ENCODE measurements at regions not wholly inside any gene's neighbourhood (a gene's known extent, or its start where the extent isn't known, plus 50 kb on each side); places are given as distances from the start of the nearest gene placed in this dataset.

DNA sequence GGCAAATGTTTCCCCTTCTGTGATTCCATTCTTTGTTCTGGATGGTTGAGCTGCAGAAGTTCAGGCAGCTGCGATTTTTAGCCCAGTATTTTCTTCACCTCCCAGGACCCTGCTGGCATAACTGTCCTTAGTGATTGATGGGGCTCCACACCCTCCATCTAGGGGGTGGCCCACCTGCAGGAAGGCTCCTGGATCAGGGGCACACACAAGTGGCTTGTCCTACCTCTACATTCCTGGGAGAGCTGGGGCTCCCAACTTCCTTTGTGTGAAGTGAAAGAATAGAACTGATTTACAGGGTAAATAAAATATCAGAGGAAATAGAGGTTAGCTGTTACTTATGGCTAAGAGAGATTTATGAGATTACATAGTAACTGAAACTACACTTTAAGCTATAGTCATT is 129.5 kb upstream of the MAP3K7 start:
- Mint-ChIP-seq H3K9me3 (ENCODE audit: unreplicated experiment) (peaks cover 2% of the 10 kb centered on the region), H3K36me3 (ENCODE audit: unreplicated experiment) (no peaks in the 10 kb centered on the region), H3K27me3 (ENCODE audit: unreplicated experiment) (no peaks in the 10 kb centered on the region), H3K4me1 (ENCODE audit: low read depth, unreplicated experiment) (no peaks in the 10 kb centered on the region), H3K4me3 (ENCODE audit: unreplicated experiment) (no peak overlapping the region), H3K27ac (ENCODE audit: unreplicated experiment) (no peak overlapping the region)
- DNase-seq: no peak
- TF ChIP-seq, protein P1, sequence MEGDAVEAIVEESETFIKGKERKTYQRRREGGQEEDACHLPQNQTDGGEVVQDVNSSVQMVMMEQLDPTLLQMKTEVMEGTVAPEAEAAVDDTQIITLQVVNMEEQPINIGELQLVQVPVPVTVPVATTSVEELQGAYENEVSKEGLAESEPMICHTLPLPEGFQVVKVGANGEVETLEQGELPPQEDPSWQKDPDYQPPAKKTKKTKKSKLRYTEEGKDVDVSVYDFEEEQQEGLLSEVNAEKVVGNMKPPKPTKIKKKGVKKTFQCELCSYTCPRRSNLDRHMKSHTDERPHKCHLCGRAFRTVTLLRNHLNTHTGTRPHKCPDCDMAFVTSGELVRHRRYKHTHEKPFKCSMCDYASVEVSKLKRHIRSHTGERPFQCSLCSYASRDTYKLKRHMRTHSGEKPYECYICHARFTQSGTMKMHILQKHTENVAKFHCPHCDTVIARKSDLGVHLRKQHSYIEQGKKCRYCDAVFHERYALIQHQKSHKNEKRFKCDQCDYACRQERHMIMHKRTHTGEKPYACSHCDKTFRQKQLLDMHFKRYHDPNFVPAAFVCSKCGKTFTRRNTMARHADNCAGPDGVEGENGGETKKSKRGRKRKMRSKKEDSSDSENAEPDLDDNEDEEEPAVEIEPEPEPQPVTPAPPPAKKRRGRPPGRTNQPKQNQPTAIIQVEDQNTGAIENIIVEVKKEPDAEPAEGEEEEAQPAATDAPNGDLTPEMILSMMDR (IDR thresholded peaks at IDR 0.05; ENCODE audit: partially characterized antibody, unreplicated experiment): no peak

DNA sequence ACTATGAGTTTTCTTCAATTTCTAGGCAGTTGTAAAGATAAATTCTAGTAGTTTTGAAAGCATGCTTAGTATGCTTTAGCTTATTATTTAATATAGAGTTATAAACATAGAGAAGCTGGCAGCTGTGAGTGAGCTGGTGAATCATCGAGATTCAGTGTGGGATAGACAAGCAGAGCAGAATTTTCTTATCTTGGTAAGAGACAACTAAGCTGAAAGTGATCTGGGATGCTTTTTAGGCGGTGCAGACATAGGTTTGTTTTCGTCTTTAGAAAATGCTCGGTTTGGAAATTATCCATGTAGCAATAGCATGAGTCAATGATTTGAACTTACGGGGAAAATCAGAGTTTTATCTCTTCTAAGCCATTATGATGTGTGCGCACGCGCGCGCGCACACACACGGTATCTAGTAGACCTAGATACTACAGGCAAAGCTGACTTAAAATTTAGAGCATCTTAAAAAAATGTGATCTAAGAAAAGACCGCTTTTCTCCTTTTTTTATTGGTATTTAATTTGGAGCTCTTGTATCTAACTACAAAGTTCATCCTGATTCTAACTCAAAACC is 128.3 kb upstream of the MAP3K7 start:
- H3K4me3 Mint-ChIP-seq (ENCODE audit: unreplicated experiment): no peak overlapping the region
- H3K4me1 Mint-ChIP-seq (ENCODE audit: low read depth, unreplicated experiment): no peaks in the 10 kb centered on the region
- H3K36me3 Mint-ChIP-seq (ENCODE audit: unreplicated experiment): no peaks in the 10 kb centered on the region
- TF ChIP-seq, protein P1 (IDR thresholded peaks at IDR 0.05; ENCODE audit: partially characterized antibody, unreplicated experiment): no peak
- no peak for DNase-seq
- peaks cover 2% of the 10 kb centered on the region for H3K9me3 Mint-ChIP-seq (ENCODE audit: unreplicated experiment)
- H3K27ac Mint-ChIP-seq (ENCODE audit: unreplicated experiment): no peak overlapping the region
- H3K27me3 Mint-ChIP-seq (ENCODE audit: unreplicated experiment): no peaks in the 10 kb centered on the region

DNA sequence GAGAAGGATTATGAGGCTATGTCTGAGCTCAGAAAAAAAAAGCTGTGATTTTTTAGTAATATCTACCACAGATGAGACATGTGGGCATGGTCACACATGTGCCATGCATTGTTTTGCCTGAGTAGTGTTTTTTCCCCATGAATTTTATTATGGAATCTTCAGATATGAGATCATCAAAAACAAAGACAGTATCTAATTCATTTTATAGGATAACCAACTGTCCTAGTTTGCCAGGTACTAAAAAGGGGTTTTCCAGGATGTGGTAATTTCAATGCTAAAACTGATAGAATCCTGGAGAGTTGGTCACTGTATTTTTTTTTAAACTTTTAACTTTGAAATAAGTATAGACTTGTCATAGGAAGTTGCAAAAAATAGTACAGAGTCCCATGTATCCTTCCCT is 127.4 kb upstream of the MAP3K7 start:
- TF ChIP-seq, protein P1 (IDR thresholded peaks at IDR 0.05; ENCODE audit: partially characterized antibody, unreplicated experiment): no peak
- no peak overlapping the region for H3K4me3 Mint-ChIP-seq (ENCODE audit: unreplicated experiment)
- no peak for DNase-seq

DNA sequence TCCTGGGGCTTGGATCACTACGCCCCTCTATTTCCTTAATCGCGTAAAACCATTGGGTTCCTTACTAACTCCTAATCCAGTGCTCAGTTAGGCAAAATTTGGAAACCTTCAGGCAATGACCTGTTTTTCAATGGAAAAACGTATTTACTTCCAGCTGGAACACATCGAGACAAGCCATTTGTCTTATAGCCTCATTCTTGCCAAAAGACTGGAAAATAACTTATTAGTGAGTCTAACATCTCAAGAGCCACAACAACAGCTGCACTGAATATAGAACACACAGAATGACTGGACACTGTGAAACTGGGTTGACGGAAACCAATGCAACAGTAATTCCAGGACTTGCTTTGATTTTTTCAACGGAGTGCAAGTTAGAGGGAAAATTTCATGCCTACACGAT is 125.2 kb upstream of the MAP3K7 start:
- DNase-seq: no peak
- Mint-ChIP-seq H3K4me3 (ENCODE audit: unreplicated experiment) (no peak overlapping the region), H3K36me3 (ENCODE audit: unreplicated experiment) (no peaks in the 10 kb centered on the region), H3K4me1 (ENCODE audit: low read depth, unreplicated experiment) (no peaks in the 10 kb centered on the region), H3K9me3 (ENCODE audit: unreplicated experiment) (no peaks in the 10 kb centered on the region), H3K27ac (ENCODE audit: unreplicated experiment) (no peak overlapping the region), H3K27me3 (ENCODE audit: unreplicated experiment) (no peaks in the 10 kb centered on the region)
- TF ChIP-seq, protein P1 (IDR thresholded peaks at IDR 0.05; ENCODE audit: partially characterized antibody, unreplicated experiment): no peak

More for the DNA sequence above, 127.4 kb upstream of the MAP3K7 start:
- no peaks in the 10 kb centered on the region for H3K4me1 Mint-ChIP-seq (ENCODE audit: low read depth, unreplicated experiment)
- no peaks in the 10 kb centered on the region for H3K9me3 Mint-ChIP-seq (ENCODE audit: unreplicated experiment)
- H3K36me3 Mint-ChIP-seq (ENCODE audit: unreplicated experiment): no peaks in the 10 kb centered on the region
- H3K27me3 Mint-ChIP-seq (ENCODE audit: unreplicated experiment): no peaks in the 10 kb centered on the region
- H3K27ac Mint-ChIP-seq (ENCODE audit: unreplicated experiment): no peak overlapping the region

DNA sequence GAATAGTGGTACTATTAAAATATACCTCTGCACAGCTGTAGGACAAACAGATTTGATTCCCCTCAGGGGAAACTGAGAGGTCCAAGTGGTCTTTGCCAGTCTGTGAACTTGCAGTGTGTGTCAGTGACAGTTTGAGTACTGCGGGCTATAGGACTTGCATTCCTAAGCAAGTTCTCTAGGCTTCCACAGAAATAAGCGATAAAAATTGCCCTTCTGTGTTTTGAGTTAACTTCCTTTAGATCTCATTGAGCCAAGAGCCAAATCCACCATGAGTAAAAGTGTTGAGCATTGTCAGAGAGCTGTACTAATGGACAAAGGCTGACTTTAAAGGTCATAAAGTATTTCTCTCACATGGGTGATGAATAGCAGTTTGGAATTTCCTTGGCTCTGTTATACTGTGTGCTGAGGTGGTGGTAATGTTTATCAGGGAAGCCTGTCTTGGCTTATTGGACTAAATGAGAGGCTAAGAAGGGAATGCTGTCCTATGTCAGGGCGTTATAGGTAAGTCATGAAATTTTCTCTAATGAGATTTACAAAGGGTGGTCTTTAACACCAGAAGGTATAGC is 122.6 kb upstream of the MAP3K7 start:
- Mint-ChIP-seq H3K9me3 (ENCODE audit: unreplicated experiment) (no peaks in the 10 kb centered on the region), H3K4me1 (ENCODE audit: low read depth, unreplicated experiment) (no peaks in the 10 kb centered on the region), H3K27me3 (ENCODE audit: unreplicated experiment) (no peaks in the 10 kb centered on the region), H3K27ac (ENCODE audit: unreplicated experiment) (no peak overlapping the region), H3K4me3 (ENCODE audit: unreplicated experiment) (no peak overlapping the region), H3K36me3 (ENCODE audit: unreplicated experiment) (no peaks in the 10 kb centered on the region)
- DNase-seq: no peak
- TF ChIP-seq, protein P1 (IDR thresholded peaks at IDR 0.05; ENCODE audit: partially characterized antibody, unreplicated experiment): no peak

Measured in glutamatergic neuron (in vitro differentiated cells).